K562 (cell line): ENCODE measurements at regions not wholly inside any gene's neighbourhood (a gene's known extent, or its start where the extent isn't known, plus 50 kb on each side); places are given as distances from the start of the nearest gene placed in this dataset.

Experiments
- ATAC-seq: fragments of 200-7000 bp; cut with Tn5 transposase; 3 replicates; pipeline ENCODE4 v1.9.1; 2020; ENCODE audit warnings: moderate library complexity
- BruUV-seq: library from RNA; stranded (reverse); fragments of 400-500 nt; replicated peaks from 2 replicates; lab custom pipeline; 2021; lab: Mats Ljungman, UMichigan
- CTCF ChIA-PET: fragments of 300-600 bp; formaldehyde crosslinking; extraction: SDS; loops from one replicate; lab custom pipeline; 2021; ENCODE audit warnings: low intra/inter-chr PET ratio; lab: Yijun Ruan, JAX
- POLR2A ChIA-PET: fragments of 300-600, 350-650 bp; sonication (Branson Sonifier 250); formaldehyde crosslinking; extraction: SDS; loops from one replicate; lab custom pipeline; 2021; ENCODE audit warnings: antibody characterized with exemption, inconsistent platforms; lab: Yijun Ruan, JAX
- DNase-seq, 4 experiments: peaks; one replicate each; pipeline versions ENCODE4 v3.0.0 to v3.0.0-alpha.2; 2011 to 2018; ENCODE audit warnings: low spot score in 3 of 4, mixed read lengths in 3 of 4; ENCODE audit errors: extremely low read depth in 1 of 4
- FAIRE-seq: peaks from 2 replicates; lab custom pipeline; 2011; peaks lifted over from hg19 to GRCh38; lab: Jason Lieb, UNC
- H2AFZ ChIP-seq: 2 replicates; pipeline ENCODE4 v1.6.0; 2011; ENCODE audit warnings: low read depth, low read length, control low read depth, inconsistent platforms
- H3K27ac ChIP-seq: fragments of 200-600 bp; 3 replicates; pipeline ENCODE4 v1.8.0; 2011; ENCODE audit warnings: low read depth, mild to moderate bottlenecking, control low read depth, inconsistent platforms, low read length, moderate library complexity, mixed read lengths; ENCODE audit errors: extremely low read depth
- H3K27me3 ChIP-seq, 2 experiments: fragments of 300-600 bp in 1 of 2; 2 replicates in 1 of 2; 3 replicates in 1 of 2; pipeline versions ENCODE4 v1.6.0 to v1.8.0; 2011; ENCODE audit warnings: inconsistent platforms in 2 of 2, low read length in 2 of 2, mild to moderate bottlenecking in 1 of 2, mixed read lengths in 1 of 2, moderate library complexity in 1 of 2; ENCODE audit not compliant: control insufficient read depth in 2 of 2, insufficient read depth in 2 of 2
- H3K36me3 ChIP-seq: fragments of 300-600 bp; 3 replicates; pipeline ENCODE4 v1.8.0; 2011; ENCODE audit warnings: mild to moderate bottlenecking, low read length, inconsistent platforms; ENCODE audit not compliant: control insufficient read depth, insufficient read depth
- H3K4me1 ChIP-seq, 2 experiments: fragments of 200-600 bp in 1 of 2; replicated peaks in 1 of 2; 2 replicates in 1 of 2; 3 replicates in 1 of 2; pipeline versions ENCODE4 v1.5.1 to v1.8.0; 2011; ENCODE audit warnings: inconsistent platforms in 2 of 2, low read length in 2 of 2, mild to moderate bottlenecking in 1 of 2, mixed read lengths in 1 of 2, moderate library complexity in 1 of 2; ENCODE audit not compliant: control insufficient read depth in 2 of 2, insufficient read depth in 2 of 2
- H3K4me2 ChIP-seq: 2 replicates; pipeline ENCODE4 v1.6.1; 2011; ENCODE audit warnings: low read length, control low read depth, inconsistent platforms, mixed read lengths; ENCODE audit not compliant: insufficient read depth
- H3K4me3 ChIP-seq: fragments of 200-600 bp; sonication (generic), shearing (Covaris generic); 2 replicates; pipeline ENCODE4 v1.5.1; 2016; ENCODE audit warnings: control low read depth, inconsistent platforms
- H3K79me2 ChIP-seq: fragments of 200-600 bp; 3 replicates; pipeline ENCODE4 v1.8.0; 2011; ENCODE audit warnings: low read length, inconsistent platforms; ENCODE audit not compliant: control insufficient read depth, insufficient read depth
- H3K9ac ChIP-seq, 2 experiments: 2 replicates each; pipeline versions ENCODE4 v1.6.0 to v1.6.1; 2011; ENCODE audit warnings: low read depth in 2 of 2, low read length in 2 of 2, control low read depth in 1 of 2, inconsistent platforms in 1 of 2, mild to moderate bottlenecking in 1 of 2, mixed read lengths in 1 of 2; ENCODE audit not compliant: insufficient read depth in 1 of 2
- H3K9me1 ChIP-seq: one replicate; pipeline ENCODE4 v1.6.0; 2011; ENCODE audit warnings: inconsistent platforms, mild to moderate bottlenecking, low read length, moderate library complexity; ENCODE audit not compliant: control insufficient read depth, insufficient read depth
- H3K9me3 ChIP-seq: replicated peaks from 2 replicates; pipeline ENCODE4 v1.5.1; 2011; ENCODE audit warnings: low read depth, low read length, inconsistent platforms; ENCODE audit not compliant: control insufficient read depth, insufficient read depth
- H4K20me1 ChIP-seq: replicated peaks from 2 replicates; pipeline ENCODE4 v1.6.1; 2011; ENCODE audit warnings: low read length, inconsistent platforms, mixed read lengths; ENCODE audit not compliant: control insufficient read depth, insufficient read depth
- CHD2 ChIP-seq: IDR thresholded peaks from 2 replicates; pipeline ENCODE4 v1.6.1; 2011; ENCODE audit warnings: low read depth, low read length
- HBP1 ChIP-seq: fragments of 450-650 bp; formaldehyde crosslinking; IDR thresholded peaks from 2 replicates; pipeline ENCODE4 v1.4.0; 2022; ENCODE audit warnings: missing genetic modification characterization
- ILF3 ChIP-seq: fragments of 450-650 bp; IDR thresholded peaks from 2 replicates; pipeline ENCODE4 v1.6.1; 2018; ENCODE audit warnings: antibody characterized with exemption, mild to moderate bottlenecking, moderate library complexity, borderline replicate concordance
- NCOR1 ChIP-seq: fragments of 450-650 bp; IDR thresholded peaks from 2 replicates; pipeline ENCODE4 v1.6.1; 2016; ENCODE audit warnings: mild to moderate bottlenecking, moderate library complexity
- NR0B1 ChIP-seq: fragments of 450-650 bp; IDR thresholded peaks from one replicate; pipeline ENCODE4 v1.6.1; 2018; ENCODE audit warnings: mild to moderate bottlenecking, moderate library complexity; ENCODE audit not compliant: partially characterized antibody
- RBM39 ChIP-seq: fragments of 200-400 bp; formaldehyde crosslinking; optimal IDR thresholded peaks from 2 replicates; pipeline ENCODE3; 2018; ENCODE audit warnings: low read depth, low read length
- XRCC3 ChIP-seq: fragments of 450-650 bp; IDR thresholded peaks from 2 replicates; pipeline ENCODE4 v1.6.1; 2017; ENCODE audit warnings: mild to moderate bottlenecking, moderate library complexity
- ZNF23 ChIP-seq: fragments of 250-450 bp; sonication (Bioruptor Pico); IDR thresholded peaks from 2 replicates; pipeline ENCODE4 v1.4.0; 2020; ENCODE audit warnings: mild to moderate bottlenecking
- ZNF274 ChIP-seq: IDR thresholded peaks from 2 replicates; pipeline ENCODE4 v1.6.1; 2011; ENCODE audit warnings: low read depth, mild to moderate bottlenecking, low read length, moderate library complexity, borderline replicate concordance
- ZNF280A ChIP-seq: fragments of 450-650 bp; IDR thresholded peaks from 2 replicates; pipeline ENCODE4 v1.6.1; 2018; ENCODE audit warnings: mild to moderate bottlenecking, low read depth; ENCODE audit not compliant: partially characterized antibody
- WGBS: fragments of 100-300 bp; shearing (Covaris generic); methylation state at CpG from one replicate; pipeline ENCODE4 v1.1.6; 2016; ENCODE audit warnings: low coverage, mixed read lengths; ENCODE audit not compliant: insufficient coverage; ENCODE audit errors: missing lambda C conversion rate; 5-methylcytosine and 5-hydroxymethylcytosine counted together
- in situ Hi-C: fragments of 300-500 bp; cut with MboI; formaldehyde crosslinking; loops from 4 replicates; pipeline ENCODE4 v1.15.0; 2018; ENCODE audit warnings: inconsistent platforms, mixed read lengths
- intact Hi-C: fragments of 100-400 bp; cut with micrococcal nuclease; formaldehyde crosslinking; loops from 2 replicates; pipeline ENCODE4 v1.14.2; 2022
- TF ChIP-seq, protein P1 (sequence below): fragments of 450-650 bp; formaldehyde crosslinking; conservative IDR thresholded peaks from 2 replicates; pipeline ENCODE4 v1.4.0; 2022; ENCODE audit warnings: mild to moderate bottlenecking, missing genetic modification characterization

- Histone ChIP-seq H3K27me3 (no peaks in the 10 kb centered on the region), H3K27ac (no peak overlapping the region), H4K20me1 (no peaks in the 10 kb centered on the region), H3K9ac (no peak overlapping the region), H3K36me3 (no peaks in the 10 kb centered on the region), H3K9me3 (no peaks in the 10 kb centered on the region), H3K4me1 (no peaks in the 10 kb centered on the region), H2AFZ (no peak overlapping the region), H3K9me1 (no peaks in the 10 kb centered on the region), H3K79me2 (no peaks in the 10 kb centered on the region), H3K4me2 (no peak overlapping the region), H3K4me3 (no peak overlapping the region)
- TF ChIP-seq NCOR1 (no peak), ILF3 (no peak)
- TF ChIP-seq, protein P1, sequence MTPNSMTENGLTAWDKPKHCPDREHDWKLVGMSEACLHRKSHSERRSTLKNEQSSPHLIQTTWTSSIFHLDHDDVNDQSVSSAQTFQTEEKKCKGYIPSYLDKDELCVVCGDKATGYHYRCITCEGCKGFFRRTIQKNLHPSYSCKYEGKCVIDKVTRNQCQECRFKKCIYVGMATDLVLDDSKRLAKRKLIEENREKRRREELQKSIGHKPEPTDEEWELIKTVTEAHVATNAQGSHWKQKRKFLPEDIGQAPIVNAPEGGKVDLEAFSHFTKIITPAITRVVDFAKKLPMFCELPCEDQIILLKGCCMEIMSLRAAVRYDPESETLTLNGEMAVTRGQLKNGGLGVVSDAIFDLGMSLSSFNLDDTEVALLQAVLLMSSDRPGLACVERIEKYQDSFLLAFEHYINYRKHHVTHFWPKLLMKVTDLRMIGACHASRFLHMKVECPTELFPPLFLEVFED (CRISPR knock-in tag), result no peak
- ChIA-PET CTCF (no interaction called here), POLR2A (no interaction called here)
- no peak for DNase-seq
- no peak for ATAC-seq
- intact Hi-C loops, result no loop called here
- no TSS peak for BruUV-seq
- no peak for FAIRE-seq
- WGBS, result 0% methylated on average over 3 of the region's 3 CpGs
- in situ Hi-C loops, result no loop called here
These were observed 275.6 kb upstream of the PAPPA start for GRCh38 chr9:115877852-115878438.

DNA sequence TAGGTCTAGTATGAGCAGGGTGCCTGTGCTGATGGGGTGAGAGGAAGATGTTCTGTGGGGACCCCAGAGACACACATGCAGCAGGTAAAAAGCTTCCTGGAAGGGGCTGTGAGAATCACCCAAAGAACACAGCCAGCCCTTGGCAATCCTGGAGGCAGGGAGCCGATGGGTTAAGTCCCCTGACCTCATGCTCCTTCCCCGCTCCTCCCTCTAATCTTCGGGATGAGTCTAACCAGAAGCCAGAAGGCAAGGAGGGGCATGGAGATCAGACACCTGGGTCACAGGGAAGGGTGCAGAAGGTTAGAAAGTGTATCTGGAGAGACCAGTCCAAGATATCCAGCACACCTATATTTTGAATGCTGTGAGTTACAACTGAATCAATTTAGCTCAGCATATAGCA is 274.1 kb upstream of the PAPPA start:
- BruUV-seq, result no TSS peak
- TF ChIP-seq ZNF274, result no peak
- no peak for TF ChIP-seq RBM39
- no peak for TF ChIP-seq ZNF23 (CRISPR knock-in tag)
- no peak for TF ChIP-seq ZNF280A
- TF ChIP-seq XRCC3, result no peak
- no peak for TF ChIP-seq NR0B1
- TF ChIP-seq CHD2, result no peak
- no peak for TF ChIP-seq HBP1

More for the DNA sequence above, 274.1 kb upstream of the PAPPA start:
- no peaks in the 10 kb centered on the region for H3K79me2 ChIP-seq
- FAIRE-seq, result no peak
- H3K27ac ChIP-seq, result no peak overlapping the region
- in situ Hi-C loops, result no loop called here
- no peak overlapping the region for H3K9ac ChIP-seq
- WGBS, result 0% methylated on average over 3 of the region's 3 CpGs
- no peaks in the 10 kb centered on the region for H3K9me1 ChIP-seq
- H3K4me3 ChIP-seq, result no peak overlapping the region
- ATAC-seq, result no peak
- DNase-seq, result no peak
- intact Hi-C loops, result no loop called here
- H3K9me3 ChIP-seq, result no peaks in the 10 kb centered on the region
- ChIA-PET CTCF (no interaction called here), POLR2A (no interaction called here)
- H3K27me3 ChIP-seq, result no peaks in the 10 kb centered on the region
- no peaks in the 10 kb centered on the region for H3K4me1 ChIP-seq
- no peaks in the 10 kb centered on the region for H4K20me1 ChIP-seq
- no peak overlapping the region for H2AFZ ChIP-seq
- no peaks in the 10 kb centered on the region for H3K36me3 ChIP-seq
- no peak overlapping the region for H3K4me2 ChIP-seq
